IMR-90 (cell line): ENCODE measurements at regions not wholly inside any gene's neighbourhood (a gene's known extent, or its start where the extent isn't known, plus 50 kb on each side); places are given as distances from the start of the nearest gene placed in this dataset.
A peak's percentile ranks its signal among the peaks of the same experiment; 100 is the strongest.

ENCODE experiments used
- ATAC-seq: fragments of 200-7000 bp; cut with Tn5 transposase; 2 replicates; pipeline ENCODE4 v1.9.1; 2020; ENCODE audit warnings: low read depth, mild to moderate bottlenecking, moderate library complexity
- BruUV-seq: library from RNA; stranded (reverse); fragments of 400-500 nt; replicated peaks from 2 replicates; lab custom pipeline; 2021; lab: Mats Ljungman, UMichigan
- CTCF ChIA-PET: fragments of 300-600 bp; formaldehyde crosslinking; extraction: SDS; loops from one replicate; lab custom pipeline; 2021; ENCODE audit warnings: antibody characterized with exemption; lab: Yijun Ruan, JAX
- POLR2A ChIA-PET: fragments of 300-600 bp; sonication (Branson Sonifier 250); formaldehyde crosslinking; loops from one replicate; lab custom pipeline; 2022; ENCODE audit warnings: antibody characterized with exemption; ENCODE audit not compliant: unreplicated experiment; lab: Charles Lee
- DNase-seq: peaks from one replicate; pipeline ENCODE4 v3.0.0; 2013
- H2AFZ ChIP-seq: replicated peaks from 2 replicates; pipeline ENCODE3; 2013; ENCODE audit warnings: low read length, mild to moderate bottlenecking; ENCODE audit not compliant: poor library complexity
- H2AK5ac ChIP-seq: 2 replicates; pipeline ENCODE4 v1.6.1; 2013; ENCODE audit warnings: low read depth, low read length, inconsistent platforms
- H2AK9ac ChIP-seq: replicated peaks from 2 replicates; pipeline ENCODE3; 2013; ENCODE audit warnings: mild to moderate bottlenecking, low read depth, low read length, moderate library complexity; ENCODE audit not compliant: poor library complexity
- H2BK120ac ChIP-seq: 2 replicates; pipeline ENCODE4 v1.6.1; 2013; ENCODE audit warnings: low read depth, low read length, inconsistent platforms
- H2BK15ac ChIP-seq: 3 replicates; pipeline ENCODE4 v1.6.1; 2013; ENCODE audit warnings: low read depth, low read length, inconsistent platforms
- H2BK20ac ChIP-seq: 2 replicates; pipeline ENCODE4 v1.6.1; 2013; ENCODE audit warnings: low read depth, mild to moderate bottlenecking, inconsistent platforms, low read length, moderate library complexity
- H2BK5ac ChIP-seq: 2 replicates; pipeline ENCODE4 v1.6.1; 2013; ENCODE audit warnings: mild to moderate bottlenecking, low read depth, low read length, inconsistent platforms; ENCODE audit not compliant: poor library complexity, severe bottlenecking
- H3K14ac ChIP-seq: replicated peaks from 2 replicates; pipeline ENCODE4 v1.6.1; 2013; ENCODE audit warnings: low read depth, low read length, inconsistent platforms
- H3K18ac ChIP-seq: 2 replicates; pipeline ENCODE4 v1.6.1; 2013; ENCODE audit warnings: low read depth, low read length, control low read depth
- H3K23ac ChIP-seq: 2 replicates; pipeline ENCODE4 v1.6.1; 2013; ENCODE audit warnings: low read depth, low read length, inconsistent platforms
- H3K27ac ChIP-seq: 2 replicates; pipeline ENCODE4 v1.5.1; 2013; ENCODE audit warnings: mild to moderate bottlenecking, control low read depth, low read length; ENCODE audit not compliant: insufficient read depth
- H3K27me3 ChIP-seq: 2 replicates; pipeline ENCODE4 v1.6.1; 2013; ENCODE audit warnings: low read length; ENCODE audit not compliant: control insufficient read depth, insufficient read depth
- H3K36me3 ChIP-seq: 2 replicates; pipeline ENCODE4 v1.6.1; 2013; ENCODE audit warnings: low read length, mixed read lengths; ENCODE audit not compliant: control insufficient read depth, insufficient read depth
- H3K4ac ChIP-seq: 2 replicates; pipeline ENCODE4 v1.6.1; 2013; ENCODE audit warnings: low read depth, low read length, inconsistent platforms
- H3K4me1 ChIP-seq: 2 replicates; pipeline ENCODE4 v1.6.1; 2013; ENCODE audit warnings: low read length, mixed read lengths; ENCODE audit not compliant: control insufficient read depth, insufficient read depth
- H3K4me2 ChIP-seq: 2 replicates; pipeline ENCODE4 v1.6.1; 2013; ENCODE audit warnings: low read depth, mild to moderate bottlenecking, control low read depth, low read length, moderate library complexity
- H3K4me3 ChIP-seq: 2 replicates; pipeline ENCODE4 v1.5.1; 2013; ENCODE audit warnings: low read depth, mild to moderate bottlenecking, control low read depth, low read length, moderate library complexity; ENCODE audit not compliant: insufficient read depth
- H3K56ac ChIP-seq: 2 replicates; pipeline ENCODE4 v1.6.1; 2013; ENCODE audit warnings: low read length, inconsistent platforms; ENCODE audit not compliant: insufficient read depth; ENCODE audit errors: extremely low read depth
- H3K79me1 ChIP-seq, 2 experiments: 2 replicates each; pipeline ENCODE4 v1.6.1; 2013; ENCODE audit warnings: low read length in 2 of 2, inconsistent platforms in 1 of 2, low read depth in 1 of 2
- H3K9ac ChIP-seq: 2 replicates; pipeline ENCODE4 v1.6.1; 2013; ENCODE audit warnings: low read depth, low read length, control low read depth
- H3K9me1 ChIP-seq: 2 replicates; pipeline ENCODE4 v1.6.1; 2013; ENCODE audit warnings: low read length, inconsistent platforms; ENCODE audit not compliant: insufficient read depth
- H3K9me3 ChIP-seq: 2 replicates; pipeline ENCODE4 v1.6.1; 2013; ENCODE audit warnings: low read length; ENCODE audit not compliant: control insufficient read depth, insufficient read depth
- H4K20me1 ChIP-seq: 2 replicates; pipeline ENCODE4 v1.6.1; 2013; ENCODE audit warnings: low read length, inconsistent platforms; ENCODE audit not compliant: insufficient read depth
- H4K5ac ChIP-seq: 2 replicates; pipeline ENCODE4 v1.6.1; 2013; ENCODE audit warnings: mild to moderate bottlenecking, low read depth, low read length, control low read depth
- H4K8ac ChIP-seq, 2 experiments: 2 replicates each; pipeline ENCODE4 v1.6.1; 2013; ENCODE audit warnings: low read depth in 2 of 2, low read length in 2 of 2, control low read depth in 1 of 2, inconsistent platforms in 1 of 2
- H4K91ac ChIP-seq: 2 replicates; pipeline ENCODE4 v1.6.1; 2013; ENCODE audit warnings: low read depth, low read length, inconsistent platforms; ENCODE audit not compliant: insufficient read depth
- BHLHE40 ChIP-seq: fragments of 150-350 bp; IDR thresholded peaks from 2 replicates; pipeline ENCODE4 v1.6.1; 2016; ENCODE audit warnings: mild to moderate bottlenecking, low read depth, low read length
- CEBPB ChIP-seq: IDR thresholded peaks from 2 replicates; pipeline ENCODE4 v1.6.1; 2012; ENCODE audit warnings: low read depth, low read length, improper control_type of control experiment
- FOS ChIP-seq: fragments of 150-350 bp; IDR thresholded peaks from 2 replicates; pipeline ENCODE4 v1.6.1; 2016; ENCODE audit warnings: low read depth, low read length
- MAFK ChIP-seq: IDR thresholded peaks from 2 replicates; pipeline ENCODE4 v1.6.1; 2012; ENCODE audit warnings: low read depth, low read length, improper control_type of control experiment
- MXI1 ChIP-seq: IDR thresholded peaks from 2 replicates; pipeline ENCODE4 v1.6.1; 2012; ENCODE audit warnings: low read depth, mild to moderate bottlenecking, low read length, moderate library complexity, borderline replicate concordance
- WGBS, 2 experiments: methylation state at CpG; one replicate each; pipeline versions ENCODE4 v1.1.5 to v1.1.7; 2013; ENCODE audit warnings: missing lambda C conversion rate in 2 of 2; ENCODE audit not compliant: insufficient read length in 1 of 2; ENCODE audit errors: extremely low coverage in 2 of 2; 5-methylcytosine and 5-hydroxymethylcytosine counted together
- dilution Hi-C: fragments of 300-500 bp; cut with HindIII; formaldehyde crosslinking; loops from one replicate; pipeline ENCODE4 v1.14.3; 2018; ENCODE audit warnings: low sequenced_read_pairs; ENCODE audit not compliant: unreplicated experiment
- in situ Hi-C: fragments of 300-500 bp; cut with MboI; formaldehyde crosslinking; loops from 3 replicates; pipeline ENCODE4 v1.14.3; 2019; ENCODE audit warnings: low sequenced_read_pairs, inconsistent platforms, mixed read lengths
- intact Hi-C: fragments of 100-400 bp; cut with micrococcal nuclease; formaldehyde crosslinking; loops from 2 replicates; pipeline ENCODE4 v1.10.0; 2022
- TF ChIP-seq, protein P1 (sequence below): conservative IDR thresholded peaks from 2 replicates; pipeline ENCODE4 v1.5.1; 2012; ENCODE audit warnings: mild to moderate bottlenecking, low read depth, low read length, improper control_type of control experiment

DNA sequence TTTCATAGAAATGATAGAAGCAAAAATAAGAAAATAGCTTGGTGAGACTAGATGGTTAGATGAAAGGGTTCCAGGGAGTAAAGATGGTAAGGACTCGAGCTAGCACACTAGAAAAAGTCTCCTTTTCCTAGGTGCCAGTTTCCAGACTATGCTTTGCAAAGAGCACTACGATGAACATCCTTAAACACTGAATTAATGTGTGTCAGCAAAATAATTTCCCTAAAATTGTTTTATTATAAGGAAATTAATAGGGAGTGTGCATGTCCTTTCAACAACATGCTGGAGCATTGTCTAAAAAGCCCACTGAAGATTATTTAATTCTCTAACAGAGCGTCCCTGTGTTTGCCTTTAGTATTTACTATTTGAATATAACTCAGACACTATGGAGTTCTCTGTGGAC lies 107.4 kb upstream of the NDUFV2 start:
- Histone ChIP-seq H3K79me1 (no peaks in the 10 kb centered on the region), H2BK5ac (no peak overlapping the region), H2AFZ (no peak overlapping the region), H3K14ac (no peak overlapping the region), H3K36me3 (no peaks in the 10 kb centered on the region), H4K91ac (no peak overlapping the region), H3K9ac (no peak overlapping the region), H2AK5ac (no peak overlapping the region), H3K27ac (no peak overlapping the region), H2BK120ac (peak overlapping the region; percentile 22; the same call in 1 of the 2 replicates), H3K4me3 (no peak overlapping the region), H3K27me3 (no peaks in the 10 kb centered on the region), H4K5ac (no peak overlapping the region), H2AK9ac (no peak overlapping the region), H3K18ac (no peak overlapping the region; the same call in 1 of the 2 replicates), H2BK15ac (no peak overlapping the region), H4K8ac (no peak overlapping the region), H3K4me1 (peaks cover 21% of the 10 kb centered on the region), H3K4ac (no peak overlapping the region), H3K56ac (no peak overlapping the region), H3K23ac (no peak overlapping the region), H4K20me1 (no peaks in the 10 kb centered on the region), H2BK20ac (0 out of 2 replicates have a peak overlapping the region, but pooled peaks have one; percentile 54), H3K4me2 (no peak overlapping the region), H3K9me3 (peaks cover 5% of the 10 kb centered on the region), H3K9me1 (peaks cover 6% of the 10 kb centered on the region; the same call in 1 of the 2 replicates)
- dilution Hi-C loops (loop anchor here (25.0 kb wide), 1 partner anchor 308 kb away; no protein-coding TSS in a partner anchor), intact Hi-C loops (loop anchor here (5.0 to 10.0 kb wide), 2 partner anchors 62 to 150 kb away; no protein-coding TSS in a partner anchor), in situ Hi-C loops (no loop called here)
- POLR2A ChIA-PET, result no interaction called here
- TF ChIP-seq MXI1 (no peak), FOS (no peak), MAFK (peak; percentile 64), BHLHE40 (no peak), CEBPB (no peak)
- TF ChIP-seq, protein P1, sequence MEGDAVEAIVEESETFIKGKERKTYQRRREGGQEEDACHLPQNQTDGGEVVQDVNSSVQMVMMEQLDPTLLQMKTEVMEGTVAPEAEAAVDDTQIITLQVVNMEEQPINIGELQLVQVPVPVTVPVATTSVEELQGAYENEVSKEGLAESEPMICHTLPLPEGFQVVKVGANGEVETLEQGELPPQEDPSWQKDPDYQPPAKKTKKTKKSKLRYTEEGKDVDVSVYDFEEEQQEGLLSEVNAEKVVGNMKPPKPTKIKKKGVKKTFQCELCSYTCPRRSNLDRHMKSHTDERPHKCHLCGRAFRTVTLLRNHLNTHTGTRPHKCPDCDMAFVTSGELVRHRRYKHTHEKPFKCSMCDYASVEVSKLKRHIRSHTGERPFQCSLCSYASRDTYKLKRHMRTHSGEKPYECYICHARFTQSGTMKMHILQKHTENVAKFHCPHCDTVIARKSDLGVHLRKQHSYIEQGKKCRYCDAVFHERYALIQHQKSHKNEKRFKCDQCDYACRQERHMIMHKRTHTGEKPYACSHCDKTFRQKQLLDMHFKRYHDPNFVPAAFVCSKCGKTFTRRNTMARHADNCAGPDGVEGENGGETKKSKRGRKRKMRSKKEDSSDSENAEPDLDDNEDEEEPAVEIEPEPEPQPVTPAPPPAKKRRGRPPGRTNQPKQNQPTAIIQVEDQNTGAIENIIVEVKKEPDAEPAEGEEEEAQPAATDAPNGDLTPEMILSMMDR, result no peak
- CTCF ChIA-PET, result no interaction called here
- no peak for DNase-seq
- BruUV-seq, result no TSS peak
- no CpG with 5 or more reads among the region's 3 CpGs for WGBS, 2 experiments
- ATAC-seq, result no peak
